Neuronal stem cell (in vitro differentiated cells): ENCODE measurements at regions not wholly inside any gene's neighbourhood (a gene's known extent, or its start where the extent isn't known, plus 50 kb on each side); places are given as distances from the start of the nearest gene placed in this dataset.

ENCODE experiments used
- DNase-seq: peaks from one replicate; pipeline ENCODE4 v3.0.0-alpha.2; 2013; ENCODE audit warnings: low spot score
- H2AFZ ChIP-seq: one replicate; pipeline ENCODE4 v1.6.1; 2013; ENCODE audit warnings: mild to moderate bottlenecking, low read length, inconsistent platforms
- H2AK5ac ChIP-seq: 2 replicates; pipeline ENCODE4 v1.6.1; 2013; ENCODE audit warnings: low read depth, mild to moderate bottlenecking, inconsistent platforms, low read length, moderate library complexity, mixed read lengths
- H2BK120ac ChIP-seq: 2 replicates; pipeline ENCODE4 v1.6.1; 2013; ENCODE audit warnings: low read depth, mild to moderate bottlenecking, inconsistent platforms, low read length, moderate library complexity, mixed read lengths
- H2BK12ac ChIP-seq: one replicate; pipeline ENCODE4 v1.6.1; 2013; ENCODE audit warnings: low read length, inconsistent platforms
- H2BK15ac ChIP-seq: 2 replicates; pipeline ENCODE4 v1.6.1; 2013; ENCODE audit warnings: mild to moderate bottlenecking, low read length, inconsistent platforms, mixed read lengths
- H2BK5ac ChIP-seq: one replicate; pipeline ENCODE4 v1.6.1; 2013; ENCODE audit warnings: inconsistent platforms, mild to moderate bottlenecking, low read length, moderate library complexity
- H3K14ac ChIP-seq: one replicate; pipeline ENCODE4 v1.6.1; 2013; ENCODE audit warnings: low read length, inconsistent platforms
- H3K18ac ChIP-seq: 2 replicates; pipeline ENCODE4 v1.6.1; 2013; ENCODE audit warnings: low read length, inconsistent platforms
- H3K23ac ChIP-seq: 2 replicates; pipeline ENCODE4 v1.6.1; 2013; ENCODE audit warnings: low read depth, mild to moderate bottlenecking, mixed read lengths, low read length, inconsistent platforms; ENCODE audit not compliant: poor library complexity
- H3K27ac ChIP-seq: replicated peaks from 3 replicates; pipeline ENCODE4 v1.5.1; 2013; ENCODE audit warnings: low read length, inconsistent platforms
- H3K27me3 ChIP-seq, 3 experiments: 2 replicates each; pipeline ENCODE4 v1.6.1; 2013; ENCODE audit warnings: low read length in 3 of 3, mild to moderate bottlenecking in 2 of 3, inconsistent platforms in 1 of 3, low read depth in 1 of 3, mixed read lengths in 1 of 3, moderate library complexity in 1 of 3; ENCODE audit not compliant: control insufficient read depth in 3 of 3, insufficient read depth in 3 of 3
- H3K36me3 ChIP-seq, 2 donors: replicated peaks in 1 of 2; 2 replicates each; pipeline ENCODE4 v1.6.1; 2013; ENCODE audit warnings: low read length in 2 of 2; ENCODE audit not compliant: control insufficient read depth in 2 of 2, insufficient read depth in 2 of 2
- H3K4ac ChIP-seq: 2 replicates; pipeline ENCODE4 v1.6.1; 2013; ENCODE audit warnings: inconsistent platforms, mild to moderate bottlenecking, low read length, moderate library complexity
- H3K4me1 ChIP-seq, 2 donors: 1 replicate in 1 of 2; 2 replicates in 1 of 2; pipeline ENCODE4 v1.6.1; 2013; ENCODE audit warnings: low read length in 2 of 2, low read depth in 1 of 2; ENCODE audit not compliant: control insufficient read depth in 2 of 2, insufficient read depth in 1 of 2
- H3K4me2 ChIP-seq: one replicate; pipeline ENCODE4 v1.6.1; 2013; ENCODE audit warnings: mild to moderate bottlenecking, low read length, inconsistent platforms; ENCODE audit not compliant: insufficient read depth, poor library complexity, severe bottlenecking
- H3K4me3 ChIP-seq, 2 donors: 2 replicates each; pipeline ENCODE4 v1.5.1; 2013; ENCODE audit warnings: low read length in 2 of 2, mild to moderate bottlenecking in 2 of 2, inconsistent platforms in 1 of 2, moderate library complexity in 1 of 2
- H3K79me1 ChIP-seq: one replicate; pipeline ENCODE4 v1.6.1; 2013; ENCODE audit warnings: low read depth, mild to moderate bottlenecking, inconsistent platforms, low read length, moderate library complexity
- H3K9ac ChIP-seq: one replicate; pipeline ENCODE4 v1.6.1; 2013; ENCODE audit warnings: mild to moderate bottlenecking, low read depth, low read length, inconsistent platforms; ENCODE audit not compliant: poor library complexity
- H3K9me3 ChIP-seq, 2 donors: replicated peaks in 1 of 2; 2 replicates each; pipeline versions ENCODE3 to v1.6.1; 2013; ENCODE audit warnings: low read length in 2 of 2, mild to moderate bottlenecking in 2 of 2, inconsistent platforms in 1 of 2, low read depth in 1 of 2, mixed read lengths in 1 of 2, moderate library complexity in 1 of 2; ENCODE audit not compliant: control insufficient read depth in 2 of 2, insufficient read depth in 1 of 2
- H4K8ac ChIP-seq: one replicate; pipeline ENCODE4 v1.6.1; 2013; ENCODE audit warnings: low read depth, mild to moderate bottlenecking, inconsistent platforms, low read length, moderate library complexity
- H4K91ac ChIP-seq: one replicate; pipeline ENCODE4 v1.6.1; 2013; ENCODE audit warnings: low read length, low read depth, mild to moderate bottlenecking, inconsistent platforms; ENCODE audit not compliant: poor library complexity
- WGBS, 2 donors: extraction: QIAGEN DNeasy Blood & Tissue Kit; methylation state at CpG; one replicate each; pipeline ENCODE4 v1.1.7; 2013; ENCODE audit warnings: missing lambda C conversion rate in 2 of 2, mixed read lengths in 1 of 2; ENCODE audit not compliant: insufficient read length in 2 of 2, insufficient replicate concordance in 1 of 2; ENCODE audit errors: extremely low coverage in 2 of 2; 5-methylcytosine and 5-hydroxymethylcytosine counted together

- Histone ChIP-seq H3K23ac (no peak overlapping the region), H2BK120ac (no peak overlapping the region), H3K9ac (no peak overlapping the region), H2BK15ac (no peak overlapping the region), H3K18ac (no peak overlapping the region), H4K91ac (no peak overlapping the region), H2BK5ac (no peak overlapping the region), H3K27me3 (no peaks in the 10 kb centered on the region), H3K36me3 (no peaks in the 10 kb centered on the region), H3K79me1 (no peaks in the 10 kb centered on the region), H3K4me3 (no peak overlapping the region), H3K14ac (no peak overlapping the region), H3K4me1 (no peaks in the 10 kb centered on the region), H2BK12ac (no peak overlapping the region), H3K27ac (no peak overlapping the region), H2AFZ (peak overlapping the region; percentile 20), H3K9me3 (no peaks in the 10 kb centered on the region), H4K8ac (no peak overlapping the region), H2AK5ac (no peak overlapping the region), H3K4ac (no peak overlapping the region), H3K4me2 (no peak overlapping the region)
- no CpG with 5 or more reads among the region's 3 CpGs for WGBS, 2 donors
- no peak for DNase-seq
Measured at GRCh38 chr13:83955011-83955410, 72.7 kb upstream of the SLITRK1 start.

GRCh38 chr13:83953916-83954315 lies 71.6 kb upstream of the SLITRK1 start:
- Histone ChIP-seq H2BK5ac (no peak overlapping the region), H3K27ac (no peak overlapping the region), H4K91ac (no peak overlapping the region), H3K18ac (no peak overlapping the region), H4K8ac (no peak overlapping the region), H3K14ac (no peak overlapping the region), H3K79me1 (no peaks in the 10 kb centered on the region), H2BK12ac (no peak overlapping the region), H2AK5ac (no peak overlapping the region), H3K36me3 (no peaks in the 10 kb centered on the region), H2AFZ (no peak overlapping the region), H3K4ac (no peak overlapping the region), H2BK15ac (no peak overlapping the region), H2BK120ac (no peak overlapping the region), H3K4me3 (no peak overlapping the region), H3K4me1 (no peaks in the 10 kb centered on the region), H3K9ac (no peak overlapping the region), H3K23ac (no peak overlapping the region), H3K4me2 (no peak overlapping the region), H3K27me3 (no peaks in the 10 kb centered on the region), H3K9me3 (no peaks in the 10 kb centered on the region)
- DNase-seq, result no peak
- WGBS, 2 donors, result no CpG with 5 or more reads among the region's 2 CpGs

GRCh38 chr13:83950293-83950692 lies 68.0 kb upstream of the SLITRK1 start:
- DNase-seq, result no peak
- no peak overlapping the region for H3K27ac ChIP-seq
- H2BK120ac ChIP-seq, result no peak overlapping the region
- H2BK15ac ChIP-seq, result no peak overlapping the region
- no peaks in the 10 kb centered on the region for H3K27me3 ChIP-seq
- H3K4ac ChIP-seq, result no peak overlapping the region
- H2BK5ac ChIP-seq, result no peak overlapping the region
- no peak overlapping the region for H2AK5ac ChIP-seq
- no peak overlapping the region for H4K8ac ChIP-seq
- no peak overlapping the region for H2AFZ ChIP-seq
- no peak overlapping the region for H3K9ac ChIP-seq
- H3K23ac ChIP-seq, result no peak overlapping the region
- no peak overlapping the region for H4K91ac ChIP-seq
- no CpG with 5 or more reads among the region's 1 CpG for WGBS, 2 donors
- H3K14ac ChIP-seq, result no peak overlapping the region
- no peak overlapping the region for H3K4me3 ChIP-seq
- no peaks in the 10 kb centered on the region for H3K4me1 ChIP-seq
- no peaks in the 10 kb centered on the region for H3K36me3 ChIP-seq
- no peak overlapping the region for H2BK12ac ChIP-seq
- H3K18ac ChIP-seq, result no peak overlapping the region
- H3K4me2 ChIP-seq, result no peak overlapping the region
- H3K79me1 ChIP-seq, result no peaks in the 10 kb centered on the region
- H3K9me3 ChIP-seq, result no peaks in the 10 kb centered on the region

GRCh38 chr13:83943530-83944279 lies 61.4 kb upstream of the SLITRK1 start:
- no peak overlapping the region for H2BK5ac ChIP-seq
- peaks cover 0 to 5% of the 10 kb centered on the region in 2 donors for H3K4me1 ChIP-seq
- no peak overlapping the region for H3K14ac ChIP-seq
- no peak overlapping the region for H2AK5ac ChIP-seq
- H2BK12ac ChIP-seq, result no peak overlapping the region
- H2BK15ac ChIP-seq, result no peak overlapping the region
- no peak overlapping the region for H4K91ac ChIP-seq
- no CpG with 5 or more reads among the region's 6 CpGs for WGBS, 2 donors
- H3K9ac ChIP-seq, result no peak overlapping the region
- H3K4me2 ChIP-seq, result no peak overlapping the region
- H3K27me3 ChIP-seq, result no peaks in the 10 kb centered on the region
- H3K27ac ChIP-seq, result no peak overlapping the region
- no peak for DNase-seq
- H2BK120ac ChIP-seq, result no peak overlapping the region
- H4K8ac ChIP-seq, result no peak overlapping the region
- no peak overlapping the region for H3K18ac ChIP-seq
- no peaks in the 10 kb centered on the region for H3K79me1 ChIP-seq
- no peak overlapping the region for H3K4me3 ChIP-seq
- H3K4ac ChIP-seq, result no peak overlapping the region
- H2AFZ ChIP-seq, result peak overlapping the region; percentile 3
- no peak overlapping the region for H3K23ac ChIP-seq
- peaks cover 0 to 10% of the 10 kb centered on the region in 2 donors for H3K9me3 ChIP-seq
- no peaks in the 10 kb centered on the region for H3K36me3 ChIP-seq
